NCI-H524 treated with DMSO at 0.1 percent for 48 hours (cell line): ENCODE measurements at regions not wholly inside any gene's neighbourhood (a gene's known extent, or its start where the extent isn't known, plus 50 kb on each side); places are given as distances from the start of the nearest gene placed in this dataset.

Experiments used
- DNase-seq: peaks from one replicate; lab custom pipeline; 2025; lab: John Stamatoyannopoulos, UW

DNA sequence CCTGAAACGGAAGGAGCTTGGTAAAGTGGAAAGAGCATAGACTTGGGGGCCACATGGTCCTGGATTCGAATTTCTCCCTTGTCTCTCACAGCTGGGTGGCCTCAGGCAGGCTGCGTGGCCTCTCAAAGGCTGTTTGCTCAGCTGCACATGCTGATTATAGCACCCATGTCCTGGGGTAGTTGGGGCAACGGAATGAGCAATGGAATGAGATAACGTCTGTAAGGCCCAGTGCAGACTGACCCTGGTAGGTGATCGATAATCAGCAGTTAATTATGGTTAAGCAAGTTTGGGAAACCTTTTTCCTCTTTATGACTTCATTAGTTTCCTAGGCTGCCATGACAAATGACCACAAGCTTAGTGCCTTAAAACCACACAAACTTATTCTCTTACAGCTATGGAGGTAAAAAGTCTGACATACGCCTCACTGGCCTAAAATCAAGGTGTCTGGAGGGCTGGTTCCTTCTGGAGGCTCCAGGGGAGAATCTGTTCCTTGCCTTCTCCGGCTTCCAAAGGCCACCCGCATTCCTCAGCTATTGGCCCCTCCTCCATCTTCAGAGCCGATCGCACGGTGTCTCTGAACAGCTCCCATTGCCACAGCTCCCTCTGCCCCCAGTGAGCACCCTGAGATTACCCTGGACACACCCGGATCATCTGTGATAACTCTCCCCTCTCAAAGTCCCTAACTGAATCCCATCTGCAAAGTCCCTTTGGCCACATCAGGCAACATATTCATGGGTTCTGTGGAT, 294.9 kb upstream of the FOXF1 start:
- DNase-seq, result no peak

DNA sequence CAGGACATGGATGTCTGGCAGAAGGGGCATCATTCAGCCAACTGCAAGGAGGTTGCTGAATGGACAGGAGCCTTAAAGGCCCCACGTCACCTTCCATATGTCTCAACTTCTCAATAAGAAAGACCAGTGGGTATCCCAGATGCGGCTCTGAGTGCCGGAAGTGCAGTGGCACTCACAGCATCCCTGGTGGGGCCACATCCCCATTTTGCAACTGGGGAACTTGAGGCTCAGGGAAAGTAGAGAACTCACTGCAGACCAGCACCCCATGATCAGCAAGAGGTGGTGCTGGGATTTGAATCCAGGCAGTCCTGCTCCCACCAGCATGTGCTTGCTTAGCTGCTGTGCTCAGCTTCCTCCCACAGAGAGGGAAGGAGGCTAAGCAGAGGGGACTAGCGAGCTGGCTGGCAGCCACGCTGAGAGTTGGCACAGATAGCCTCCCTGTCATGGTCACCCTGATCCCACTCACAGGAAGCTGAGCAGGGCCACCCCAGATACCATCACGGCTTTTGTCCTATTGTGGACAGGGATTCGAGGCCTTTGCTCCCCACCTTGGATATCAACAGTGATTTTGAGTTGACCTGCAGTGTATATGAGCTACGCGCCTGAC, 294.2 kb upstream of the FOXF1 start:
- DNase-seq, result no peak

- no peak for DNase-seq
Measured at GRCh38 chr16:86216591-86216990, 293.7 kb upstream of the FOXF1 start.

DNA sequence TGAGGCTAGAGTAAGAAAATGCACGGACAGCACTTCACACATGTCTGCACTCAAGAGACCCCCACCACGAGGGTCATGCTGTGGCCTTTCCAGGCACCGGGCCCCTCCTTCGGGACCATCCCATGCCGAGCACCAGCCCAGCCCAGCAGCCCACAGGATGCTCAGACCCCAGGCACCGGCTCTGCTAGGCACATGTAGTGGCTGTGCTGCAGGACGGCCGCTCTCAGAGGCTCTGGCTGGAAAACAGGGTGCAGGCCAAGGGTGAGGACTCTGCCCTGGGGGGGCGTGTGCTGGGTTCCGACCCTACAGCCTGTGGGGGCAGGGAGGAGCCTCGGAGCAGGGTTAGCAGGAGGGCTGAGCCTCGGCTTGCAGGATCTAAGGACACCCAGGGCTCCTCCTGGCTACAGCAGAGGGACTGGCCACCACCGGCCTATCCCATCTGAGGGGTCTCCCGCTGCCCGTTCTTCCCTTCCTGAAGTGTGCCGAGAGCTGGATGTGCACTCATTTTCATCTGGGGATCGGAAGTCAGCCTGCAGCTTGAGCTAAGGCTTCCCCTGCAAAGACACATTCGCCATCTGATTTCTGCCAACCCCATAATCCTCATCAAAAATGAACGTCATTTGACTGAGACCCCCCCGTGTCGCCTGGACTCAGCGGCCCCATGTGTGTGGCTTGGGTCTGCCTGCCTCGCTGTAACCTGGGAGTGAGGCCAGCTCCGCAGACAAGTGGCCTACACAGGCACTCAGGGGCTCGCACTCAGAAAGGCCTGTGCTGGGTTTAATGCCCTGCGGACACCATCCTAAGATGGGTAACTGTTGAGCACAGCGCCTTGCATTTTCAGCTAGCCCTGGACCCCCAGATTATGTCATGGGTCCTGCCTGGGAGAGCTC, 293.1 kb upstream of the FOXF1 start:
- DNase-seq, result no peak

GRCh38 chr16:86217891-86218270, 292.4 kb upstream of the FOXF1 start:
- no peak for DNase-seq

DNA sequence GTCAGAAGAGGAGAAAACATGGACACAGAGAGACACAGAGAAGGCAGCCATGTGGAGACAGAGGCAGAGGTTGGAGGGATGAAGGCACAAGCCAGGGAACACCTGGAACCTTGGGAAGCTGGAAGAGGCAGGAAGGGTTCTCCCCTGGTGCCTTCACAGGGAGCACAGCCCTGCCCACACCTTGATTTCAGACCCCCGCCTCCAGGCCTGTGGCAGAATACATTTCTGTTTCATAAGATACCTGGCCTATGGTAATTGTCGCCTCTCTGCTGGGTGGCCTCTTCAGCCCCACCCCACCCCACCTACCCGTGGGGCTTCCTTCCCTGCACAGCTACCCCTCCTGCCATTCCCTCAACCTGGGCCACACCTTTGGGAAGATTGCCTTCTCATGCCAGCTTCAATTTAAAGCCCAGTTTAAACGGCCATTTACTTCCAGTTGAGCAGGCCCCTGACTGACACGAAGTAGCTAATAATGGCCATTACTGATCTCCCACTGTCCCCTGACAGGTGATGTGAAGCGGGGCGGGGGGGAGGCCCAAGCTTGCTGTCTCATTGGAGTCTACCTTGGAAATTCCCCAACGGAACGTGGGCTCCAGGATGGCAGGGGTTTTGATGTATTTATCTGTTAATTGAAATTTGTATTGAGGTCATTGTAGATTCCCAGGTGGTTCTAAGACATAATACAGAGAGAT, 291.7 kb upstream of the FOXF1 start:
- no peak for DNase-seq

- no peak for DNase-seq
Measured at GRCh38 chr16:86219655-86220445, 290.5 kb upstream of the FOXF1 start.

- no peak for DNase-seq
Measured at GRCh38 chr16:86220561-86220960, 289.8 kb upstream of the FOXF1 start.

DNA sequence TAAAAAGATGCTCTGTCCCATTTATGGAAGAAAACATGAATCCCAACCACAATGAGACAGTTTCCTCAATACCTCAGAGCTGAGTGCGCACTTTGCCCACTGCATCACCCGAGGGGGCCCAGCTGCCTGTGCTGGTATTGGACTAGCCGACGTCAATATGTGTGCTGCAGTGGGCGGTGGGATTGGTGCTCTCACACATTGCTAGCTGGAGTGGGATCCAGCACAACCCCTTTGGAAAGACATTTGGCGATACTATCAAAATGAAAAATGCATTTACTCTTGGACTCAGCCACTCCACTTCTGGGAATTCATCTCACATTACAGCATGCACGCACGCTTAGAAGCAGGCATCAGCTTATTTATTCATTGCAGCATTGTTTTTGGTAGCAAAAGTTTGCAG, 289.2 kb upstream of the FOXF1 start:
- DNase-seq, result no peak

DNA sequence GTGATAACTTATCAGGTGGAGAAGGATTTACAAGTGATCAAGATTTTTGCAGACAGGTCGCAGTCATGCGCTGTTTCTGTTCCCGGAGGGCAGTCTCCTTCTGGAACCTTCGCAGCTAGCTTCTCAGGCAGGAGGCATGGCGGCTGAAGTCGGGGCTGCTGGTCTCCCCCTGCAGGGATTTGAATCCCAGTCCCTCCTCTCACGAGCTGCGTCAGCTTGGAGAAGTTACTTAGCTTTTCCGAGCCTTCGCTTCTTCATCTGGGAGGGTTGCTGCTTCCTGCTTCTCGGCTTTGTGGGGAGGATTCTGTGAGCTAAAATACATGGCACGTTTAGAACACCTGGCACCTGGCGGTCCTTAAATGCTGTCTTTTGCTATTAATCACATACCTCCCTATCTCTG, 287.8 kb upstream of the FOXF1 start:
- no peak for DNase-seq

DNA sequence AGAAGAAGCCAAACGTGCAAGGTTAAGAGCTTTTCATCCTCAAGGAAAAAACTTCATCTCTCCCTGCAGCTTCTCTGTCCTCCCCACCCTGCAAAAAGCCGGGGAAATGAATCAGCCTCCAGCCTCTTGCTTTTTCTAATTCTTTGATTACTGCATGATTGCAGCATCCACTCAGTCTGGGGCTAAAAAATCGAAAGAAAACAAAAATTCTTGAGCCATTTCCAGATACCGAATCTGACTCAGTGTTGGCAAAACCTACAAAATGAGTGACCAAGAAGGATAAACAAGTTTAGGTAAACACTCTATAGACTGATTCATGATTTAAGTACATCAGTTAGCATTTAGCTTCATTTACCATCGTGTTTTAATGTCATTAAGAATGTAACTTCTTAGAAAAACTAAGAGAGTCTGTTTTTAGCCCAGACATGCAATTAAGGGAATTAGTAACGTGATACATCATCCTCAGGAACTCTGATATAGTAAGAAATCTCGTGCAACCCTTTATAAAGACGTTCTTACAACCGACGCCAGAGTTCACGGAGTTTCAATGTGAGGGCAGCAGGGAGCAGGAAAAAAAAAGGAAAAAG, 287.3 kb upstream of the FOXF1 start:
- DNase-seq, result no peak

DNA sequence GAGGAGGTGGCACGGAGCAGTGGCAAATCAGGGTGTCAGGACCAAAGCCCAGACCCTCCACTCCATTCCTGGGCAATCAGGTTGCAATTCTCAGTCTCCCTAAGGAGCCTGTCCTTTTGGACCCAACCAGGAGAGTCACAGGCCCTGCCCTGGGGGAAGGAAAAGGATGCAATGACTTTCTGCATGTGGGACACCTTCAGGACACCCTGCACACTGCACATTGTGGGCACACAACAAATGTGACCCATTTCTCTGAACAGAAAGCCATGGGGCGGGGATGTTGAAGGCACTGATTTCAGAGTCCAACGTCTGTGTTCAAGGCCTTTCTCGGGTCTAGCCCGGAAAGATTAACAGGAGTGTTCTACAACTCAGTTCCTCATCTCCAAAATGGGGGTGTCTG, 286.2 kb upstream of the FOXF1 start:
- no peak for DNase-seq

DNA sequence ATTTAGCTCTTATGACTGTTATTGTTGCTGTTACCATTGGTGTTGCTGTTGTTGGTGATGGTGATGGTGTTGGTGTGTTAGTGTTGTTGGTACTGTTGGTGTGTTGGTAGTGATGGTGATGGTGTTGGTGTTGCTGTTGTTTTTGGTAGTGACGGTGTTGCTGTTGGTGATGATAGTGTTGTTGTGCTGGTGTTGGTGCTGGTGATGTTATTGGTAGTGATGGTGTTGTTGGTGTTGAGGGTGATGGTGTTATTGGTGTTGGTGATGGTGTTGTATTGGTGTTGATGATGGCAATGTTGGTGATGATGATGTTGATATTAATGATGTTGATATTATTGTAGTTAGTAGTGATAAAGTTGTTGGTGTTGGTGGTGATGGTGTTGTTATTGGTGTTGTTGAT, 285.7 kb upstream of the FOXF1 start:
- DNase-seq, result no peak

- DNase-seq, result no peak
Measured at GRCh38 chr16:86225905-86226371, 284.4 kb upstream of the FOXF1 start.

- no peak for DNase-seq
Measured at GRCh38 chr16:86227041-86227440, 283.3 kb upstream of the FOXF1 start.

DNA sequence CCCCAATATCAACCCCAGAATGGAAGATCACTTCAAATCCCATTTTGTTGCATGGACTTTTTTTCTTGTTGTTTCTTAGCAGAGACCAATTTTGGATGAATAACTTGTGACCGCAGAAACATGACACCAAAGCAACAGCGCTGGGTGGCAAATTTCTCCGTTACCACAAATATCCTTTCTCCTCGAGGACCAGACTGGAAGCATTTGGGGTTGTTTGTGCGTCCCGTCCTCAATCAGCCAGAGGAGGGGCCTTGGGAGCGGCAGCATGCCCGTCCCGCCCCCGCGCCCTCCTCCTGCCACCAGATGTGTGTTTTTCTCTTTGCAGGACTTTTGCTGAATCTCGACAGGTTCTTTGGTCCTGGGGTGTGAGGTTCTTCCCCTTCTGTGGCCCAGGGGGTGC, 282.5 kb upstream of the FOXF1 start:
- no peak for DNase-seq

DNA sequence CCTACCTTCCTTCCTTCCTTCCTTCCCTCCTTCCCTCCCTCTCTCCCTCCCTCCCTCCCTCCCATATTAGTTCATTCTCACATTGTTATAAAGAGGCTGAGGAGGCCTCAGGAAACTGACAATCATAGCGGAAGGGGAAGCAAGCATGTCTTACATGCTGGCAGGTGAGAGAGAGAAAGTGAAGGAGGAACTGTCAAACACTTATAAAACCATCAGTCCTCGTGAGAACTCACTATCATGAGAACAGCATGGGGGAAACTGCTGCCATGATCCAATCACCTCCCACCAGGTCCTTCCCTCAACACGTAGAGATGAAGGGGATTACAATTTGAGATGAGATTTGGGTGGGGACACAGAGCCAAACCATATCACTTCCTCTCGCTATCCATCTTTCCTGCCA, 281.6 kb upstream of the FOXF1 start:
- DNase-seq, result no peak

- DNase-seq, result no peak
Measured at GRCh38 chr16:86229283-86229682, 281.0 kb upstream of the FOXF1 start.

GRCh38 chr16:86229866-86230656, 280.3 kb upstream of the FOXF1 start:
- DNase-seq, result no peak

- DNase-seq, result no peak
Measured at GRCh38 chr16:86231321-86231995, 278.9 kb upstream of the FOXF1 start.
